Caco-2 (cell line): ENCODE measurements at regions not wholly inside any gene's neighbourhood (a gene's known extent, or its start where the extent isn't known, plus 50 kb on each side); places are given as distances from the start of the nearest gene placed in this dataset.

ENCODE experiments used
- BruUV-seq: library from RNA; stranded (reverse); fragments of 400-500 nt; replicated peaks from 2 replicates; lab custom pipeline; 2021; lab: Mats Ljungman, UMichigan
- CTCF ChIA-PET: fragments of 300-600 bp; sonication (Branson Sonifier 250); formaldehyde crosslinking; loops from one replicate; lab custom pipeline; 2022; ENCODE audit warnings: antibody characterized with exemption; lab: Charles Lee
- POLR2A ChIA-PET: fragments of 300-600 bp; sonication (Branson Sonifier 250); formaldehyde crosslinking; loops from one replicate; lab custom pipeline; 2022; ENCODE audit warnings: antibody characterized with exemption; lab: Charles Lee
- DNase-seq, 2 experiments: peaks; one replicate each; pipeline versions ENCODE4 v3.0.0 to v3.0.0-alpha.2; 2020 to 2022
- H3K27me3 ChIP-seq: replicated peaks from 2 replicates; pipeline ENCODE4 v1.6.0; 2011; ENCODE audit warnings: low read length; ENCODE audit not compliant: control insufficient read depth, insufficient read depth
- H3K36me3 ChIP-seq: 2 replicates; pipeline ENCODE4 v1.5.1; 2011; ENCODE audit warnings: low read length; ENCODE audit not compliant: control insufficient read depth, insufficient read depth
- H3K4me1 ChIP-seq: fragments of 250-450 bp; sonication (Bioruptor Pico); 2 replicates; pipeline ENCODE4 v1.5.1; 2020; ENCODE audit warnings: mild to moderate bottlenecking
- H3K4me3 ChIP-seq: 2 replicates; pipeline ENCODE4 v1.5.1; 2011; ENCODE audit warnings: low read depth, mild to moderate bottlenecking, control low read depth, low read length
- H3K9me3 ChIP-seq: fragments of 250-450 bp; sonication (Bioruptor Pico); 2 replicates; pipeline ENCODE4 v1.5.1; 2020; ENCODE audit warnings: mild to moderate bottlenecking, moderate library complexity
- H3K27ac Mint-ChIP-seq: one replicate; pipeline ENCODE4 v1.8.0; 2022; ENCODE audit warnings: mixed read lengths; ENCODE audit not compliant: unreplicated experiment
- H3K27me3 Mint-ChIP-seq: one replicate; pipeline ENCODE4 v1.8.0; 2022; ENCODE audit warnings: mixed read lengths; ENCODE audit not compliant: insufficient read depth, unreplicated experiment
- H3K36me3 Mint-ChIP-seq: one replicate; pipeline ENCODE4 v1.8.0; 2022; ENCODE audit warnings: mild to moderate bottlenecking, mixed read lengths; ENCODE audit not compliant: insufficient read depth, unreplicated experiment
- H3K4me1 Mint-ChIP-seq: one replicate; pipeline ENCODE4 v1.8.0; 2022; ENCODE audit warnings: low read depth, mixed read lengths; ENCODE audit not compliant: unreplicated experiment
- H3K4me3 Mint-ChIP-seq: one replicate; pipeline ENCODE4 v1.8.0; 2022; ENCODE audit warnings: mild to moderate bottlenecking, moderate library complexity, mixed read lengths; ENCODE audit not compliant: unreplicated experiment
- H3K9me3 Mint-ChIP-seq: one replicate; pipeline ENCODE4 v1.8.0; 2022; ENCODE audit warnings: mixed read lengths; ENCODE audit not compliant: unreplicated experiment
- intact Hi-C: fragments of 100-400 bp; cut with micrococcal nuclease; formaldehyde crosslinking; loops from one replicate; pipeline ENCODE4 v1.10.0; 2022; ENCODE audit not compliant: unreplicated experiment
- TF ChIP-seq, protein P1 (sequence below), 2 experiments: fragments of 200-600 bp in 1 of 2; IDR thresholded peaks; 1 replicate in 1 of 2; 2 replicates in 1 of 2; pipeline versions ENCODE4 v1.5.1 to v1.8.0; 2011 to 2022; ENCODE audit warnings: antibody characterized with exemption in 1 of 2, control low read depth in 1 of 2, inconsistent platforms in 1 of 2, low read depth in 1 of 2, low read length in 1 of 2, mild to moderate bottlenecking in 1 of 2, moderate library complexity in 1 of 2; ENCODE audit not compliant: insufficient read depth in 1 of 2, severe bottlenecking in 1 of 2, unreplicated experiment in 1 of 2

DNA sequence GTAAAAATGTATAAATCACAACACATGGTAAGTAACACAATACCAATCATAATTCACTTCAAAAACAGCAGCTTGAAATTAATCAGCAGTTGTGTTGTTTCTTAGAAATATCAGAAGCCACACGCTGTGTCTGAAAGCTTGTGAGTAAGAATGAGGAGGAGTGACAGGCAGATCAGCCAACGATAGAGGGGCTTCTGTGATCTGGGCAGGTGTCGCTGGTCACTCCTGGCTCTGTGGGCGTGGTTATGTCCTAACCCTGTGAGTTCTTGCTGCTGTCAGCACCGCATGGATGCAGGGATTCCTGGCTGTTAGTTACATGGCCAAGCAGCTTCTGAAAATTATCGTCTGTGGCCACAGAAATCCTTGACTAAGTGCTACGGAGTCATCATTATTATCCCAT, 123.4 kb downstream of the SLC25A47 start:
- Mint-ChIP-seq H3K4me1 (no peaks in the 10 kb centered on the region), H3K9me3 (no peaks in the 10 kb centered on the region), H3K36me3 (no peaks in the 10 kb centered on the region), H3K27me3 (no peaks in the 10 kb centered on the region), H3K4me3 (no peak overlapping the region), H3K27ac (no peak overlapping the region)
- no TSS peak for BruUV-seq
- ChIA-PET CTCF (interaction anchor here (0.7 to 1.3 kb wide), 2 partner anchors 199 to 485 kb away, joined by 3 to 4 read pairs; no protein-coding TSS in a partner anchor), POLR2A (no interaction called here)
- no peak for DNase-seq
- Histone ChIP-seq H3K27me3 (no peaks in the 10 kb centered on the region), H3K9me3 (no peaks in the 10 kb centered on the region), H3K36me3 (no peaks in the 10 kb centered on the region), H3K4me3 (no peak overlapping the region), H3K4me1 (no peaks in the 10 kb centered on the region)
- TF ChIP-seq, protein P1, sequence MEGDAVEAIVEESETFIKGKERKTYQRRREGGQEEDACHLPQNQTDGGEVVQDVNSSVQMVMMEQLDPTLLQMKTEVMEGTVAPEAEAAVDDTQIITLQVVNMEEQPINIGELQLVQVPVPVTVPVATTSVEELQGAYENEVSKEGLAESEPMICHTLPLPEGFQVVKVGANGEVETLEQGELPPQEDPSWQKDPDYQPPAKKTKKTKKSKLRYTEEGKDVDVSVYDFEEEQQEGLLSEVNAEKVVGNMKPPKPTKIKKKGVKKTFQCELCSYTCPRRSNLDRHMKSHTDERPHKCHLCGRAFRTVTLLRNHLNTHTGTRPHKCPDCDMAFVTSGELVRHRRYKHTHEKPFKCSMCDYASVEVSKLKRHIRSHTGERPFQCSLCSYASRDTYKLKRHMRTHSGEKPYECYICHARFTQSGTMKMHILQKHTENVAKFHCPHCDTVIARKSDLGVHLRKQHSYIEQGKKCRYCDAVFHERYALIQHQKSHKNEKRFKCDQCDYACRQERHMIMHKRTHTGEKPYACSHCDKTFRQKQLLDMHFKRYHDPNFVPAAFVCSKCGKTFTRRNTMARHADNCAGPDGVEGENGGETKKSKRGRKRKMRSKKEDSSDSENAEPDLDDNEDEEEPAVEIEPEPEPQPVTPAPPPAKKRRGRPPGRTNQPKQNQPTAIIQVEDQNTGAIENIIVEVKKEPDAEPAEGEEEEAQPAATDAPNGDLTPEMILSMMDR (IDR thresholded peaks at IDR 0.05; ENCODE audit: insufficient read depth in 1 of 2, low read depth in 1 of 2, low read length in 1 of 2, severe bottlenecking in 1 of 2, unreplicated experiment in 1 of 2) = no peak
- intact Hi-C loops = no loop called here

DNA sequence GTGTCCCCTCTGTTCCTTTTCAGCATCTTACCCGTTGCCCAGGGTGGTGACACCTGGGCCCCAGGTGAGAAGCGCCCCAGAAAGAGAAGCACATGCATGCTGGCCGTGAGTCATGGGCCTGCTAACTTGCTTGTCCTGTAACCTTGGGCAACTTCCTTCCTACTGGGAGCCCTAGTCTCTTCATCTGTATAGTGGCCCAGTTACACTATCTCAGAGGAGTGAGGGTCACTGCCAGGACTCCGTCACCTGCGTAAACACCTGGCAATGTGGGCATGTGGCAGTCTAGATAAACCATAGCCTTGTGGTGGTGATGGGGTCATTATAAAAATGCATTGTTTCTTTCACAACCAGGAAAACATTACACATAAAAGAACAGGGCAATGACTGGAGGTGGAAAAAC, 125.2 kb downstream of the SLC25A47 start:
- Histone ChIP-seq H3K4me3 (no peak overlapping the region), H3K36me3 (no peaks in the 10 kb centered on the region), H3K4me1 (no peaks in the 10 kb centered on the region), H3K27me3 (no peaks in the 10 kb centered on the region), H3K9me3 (no peaks in the 10 kb centered on the region)
- H3K4me1 Mint-ChIP-seq = no peaks in the 10 kb centered on the region
- ChIA-PET CTCF (no interaction called here), POLR2A (no interaction called here)
- H3K27ac Mint-ChIP-seq = no peak overlapping the region
- no peaks in the 10 kb centered on the region for H3K9me3 Mint-ChIP-seq
- BruUV-seq = no TSS peak
- no peak overlapping the region for H3K4me3 Mint-ChIP-seq
- H3K27me3 Mint-ChIP-seq = no peaks in the 10 kb centered on the region
- DNase-seq = no peak
- TF ChIP-seq, protein P1 (IDR thresholded peaks at IDR 0.05; ENCODE audit: insufficient read depth in 1 of 2, low read depth in 1 of 2, low read length in 1 of 2, severe bottlenecking in 1 of 2, unreplicated experiment in 1 of 2) = no peak
- intact Hi-C loops = no loop called here
- H3K36me3 Mint-ChIP-seq = no peaks in the 10 kb centered on the region

DNA sequence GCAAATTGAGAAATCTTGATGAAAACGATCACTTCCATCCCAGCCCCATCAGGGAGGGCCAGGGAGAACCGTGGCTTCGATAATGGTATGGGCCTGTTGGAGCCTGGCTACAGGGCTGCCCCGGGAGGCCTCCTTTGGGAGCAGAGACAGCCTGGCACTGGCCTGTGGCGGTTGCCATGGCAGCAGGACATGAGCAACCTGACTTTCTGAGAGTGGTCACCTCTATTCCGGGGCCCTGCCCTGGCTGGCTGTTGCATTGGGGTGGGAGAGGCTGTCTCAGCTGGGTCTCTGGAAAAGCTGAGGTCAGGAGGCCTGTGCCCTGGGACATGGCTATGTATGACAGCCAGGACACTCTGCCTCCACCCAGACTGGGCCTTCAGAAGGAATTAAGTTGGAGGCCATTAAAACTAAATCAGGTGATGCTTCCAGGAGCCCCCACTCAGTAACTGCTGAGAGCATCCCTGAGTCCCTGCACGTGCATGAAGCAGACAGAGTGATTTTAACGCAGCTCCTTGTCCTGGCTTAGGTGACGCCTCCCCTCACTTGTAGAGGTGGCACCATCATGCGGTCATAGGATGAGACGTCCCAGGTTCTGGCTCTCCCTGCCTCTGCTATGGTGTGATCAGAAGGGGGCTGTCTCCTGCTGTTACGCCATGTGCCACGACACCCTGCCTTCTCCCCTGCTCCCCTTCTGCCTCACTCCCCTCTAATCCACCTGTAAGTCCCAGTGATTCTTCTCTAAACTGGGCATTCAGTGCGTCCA, 126.3 kb downstream of the SLC25A47 start:
- intact Hi-C loops = no loop called here
- Mint-ChIP-seq H3K4me3 (no peak overlapping the region), H3K27me3 (no peaks in the 10 kb centered on the region), H3K9me3 (no peaks in the 10 kb centered on the region), H3K4me1 (no peaks in the 10 kb centered on the region), H3K36me3 (no peaks in the 10 kb centered on the region), H3K27ac (no peak overlapping the region)
- no peak for DNase-seq
- CTCF ChIA-PET = no interaction called here
- Histone ChIP-seq H3K9me3 (no peaks in the 10 kb centered on the region), H3K36me3 (no peaks in the 10 kb centered on the region), H3K4me1 (no peaks in the 10 kb centered on the region), H3K27me3 (no peaks in the 10 kb centered on the region), H3K4me3 (no peak overlapping the region)
- no TSS peak for BruUV-seq
- POLR2A ChIA-PET = no interaction called here
- TF ChIP-seq, protein P1 (IDR thresholded peaks at IDR 0.05; ENCODE audit: insufficient read depth in 1 of 2, low read depth in 1 of 2, low read length in 1 of 2, severe bottlenecking in 1 of 2, unreplicated experiment in 1 of 2) = no peak
